ENCODE measurements at regions not wholly inside any gene's neighbourhood (a gene's known extent, or its start where the extent isn't known, plus 50 kb on each side); places are given as distances from the start of the nearest gene placed in this dataset.

GRCh38 chr7:130897515-130898419 lies 163.8 kb upstream of the KLF14 start:
- no peak for DNase-seq (ENCODE audit: low spot score)

- no peak for DNase-seq (ENCODE audit: low spot score)
These were observed 165.1 kb upstream of the KLF14 start for GRCh38 chr7:130899071-130899560.

GRCh38 chr7:130899638-130900401 lies 165.8 kb upstream of the KLF14 start:
- no peak for DNase-seq (ENCODE audit: low spot score)

- no peak for DNase-seq (ENCODE audit: low spot score)
These were observed 166.6 kb upstream of the KLF14 start for GRCh38 chr7:130900471-130901076.

GRCh38 chr7:130901209-130901783 lies 167.3 kb upstream of the KLF14 start:
- peak; percentile 81 for DNase-seq (ENCODE audit: low spot score)

GRCh38 chr7:130902755-130903357 lies 168.8 kb upstream of the KLF14 start:
- DNase-seq (ENCODE audit: low spot score): peak; percentile 25

GRCh38 chr7:130903358-130903974 lies 169.5 kb upstream of the KLF14 start:
- peak; percentile 76 for DNase-seq (ENCODE audit: low spot score)

GRCh38 chr7:130904031-130904757 lies 170.2 kb upstream of the KLF14 start:
- DNase-seq (ENCODE audit: low spot score): peak; percentile 83

GRCh38 chr7:130904792-130905191 lies 170.8 kb upstream of the KLF14 start:
- peak; percentile 21 for DNase-seq (ENCODE audit: low spot score)

- DNase-seq (ENCODE audit: low spot score): no peak
These were observed 172.6 kb upstream of the KLF14 start for GRCh38 chr7:130906575-130906974.

GRCh38 chr7:130907439-130907838 lies 173.4 kb upstream of the KLF14 start:
- DNase-seq (ENCODE audit: low spot score): peak; percentile 18

- DNase-seq (ENCODE audit: low spot score): peak; percentile 45
These were observed 174.5 kb upstream of the KLF14 start for GRCh38 chr7:130908345-130909160.

- peak; percentile 53 for DNase-seq (ENCODE audit: low spot score)
These were observed 175.3 kb upstream of the KLF14 start for GRCh38 chr7:130909161-130909836.

GRCh38 chr7:130909881-130910672 lies 176.1 kb upstream of the KLF14 start:
- DNase-seq (ENCODE audit: low spot score): peak; percentile 3

GRCh38 chr7:130910949-130911944 lies 177.2 kb upstream of the KLF14 start:
- DNase-seq (ENCODE audit: low spot score): peak; percentile 40

- peak; percentile 66 for DNase-seq (ENCODE audit: low spot score)
These were observed 178.3 kb upstream of the KLF14 start for GRCh38 chr7:130912082-130912861.

Measured in A172 (cell line).